Fibroblast of mammary gland (primary cell): ENCODE measurements at regions not wholly inside any gene's neighbourhood (a gene's known extent, or its start where the extent isn't known, plus 50 kb on each side); places are given as distances from the start of the nearest gene placed in this dataset.

Source experiments
- DNase-seq: peaks from one replicate; pipeline ENCODE4 v3.0.0-alpha.2; 2010; ENCODE audit warnings: low read depth
- H3K4me3 ChIP-seq: 2 replicates; pipeline ENCODE4 v1.5.1; 2011; ENCODE audit warnings: low read depth, mild to moderate bottlenecking, low read length, moderate library complexity; ENCODE audit not compliant: control insufficient read depth
- TF ChIP-seq, protein P1 (sequence below): conservative IDR thresholded peaks from 2 replicates; pipeline ENCODE4 v1.5.1; 2011; ENCODE audit warnings: low read depth, low read length, inconsistent platforms; ENCODE audit not compliant: control insufficient read depth, insufficient read depth

DNA sequence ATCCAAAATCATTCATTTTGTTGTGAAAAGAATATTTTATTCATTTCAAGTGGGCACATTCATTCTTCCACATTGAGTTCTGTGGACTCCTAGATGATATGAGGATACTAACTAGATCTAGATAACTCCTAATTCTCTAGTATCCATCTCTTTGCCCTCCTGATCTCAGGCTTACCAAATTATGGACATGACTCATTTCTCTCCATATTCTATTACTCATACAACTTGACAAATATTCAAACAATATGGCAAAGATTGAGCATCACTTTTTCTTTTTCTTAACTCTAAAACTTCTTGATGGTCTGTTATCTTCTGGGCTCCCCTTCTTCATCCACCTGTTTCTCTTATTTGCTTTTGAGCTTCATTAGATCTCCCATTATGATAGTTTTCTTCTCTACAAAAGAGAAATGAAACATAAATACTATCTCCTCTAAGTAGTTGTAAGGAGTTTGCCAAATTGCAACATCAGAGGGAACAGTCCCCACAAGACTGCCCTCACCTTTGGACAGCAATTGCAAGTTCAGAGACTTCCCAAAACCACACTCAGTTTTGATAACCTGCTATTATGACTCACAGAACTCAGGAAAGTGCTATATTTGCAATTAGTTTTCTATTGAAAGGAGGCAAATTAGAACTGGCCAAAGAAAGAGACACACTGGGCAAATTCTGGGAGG lies 422.9 kb downstream of the SPRY1 start:
- peak; percentile 78 for DNase-seq
- TF ChIP-seq, protein P1, sequence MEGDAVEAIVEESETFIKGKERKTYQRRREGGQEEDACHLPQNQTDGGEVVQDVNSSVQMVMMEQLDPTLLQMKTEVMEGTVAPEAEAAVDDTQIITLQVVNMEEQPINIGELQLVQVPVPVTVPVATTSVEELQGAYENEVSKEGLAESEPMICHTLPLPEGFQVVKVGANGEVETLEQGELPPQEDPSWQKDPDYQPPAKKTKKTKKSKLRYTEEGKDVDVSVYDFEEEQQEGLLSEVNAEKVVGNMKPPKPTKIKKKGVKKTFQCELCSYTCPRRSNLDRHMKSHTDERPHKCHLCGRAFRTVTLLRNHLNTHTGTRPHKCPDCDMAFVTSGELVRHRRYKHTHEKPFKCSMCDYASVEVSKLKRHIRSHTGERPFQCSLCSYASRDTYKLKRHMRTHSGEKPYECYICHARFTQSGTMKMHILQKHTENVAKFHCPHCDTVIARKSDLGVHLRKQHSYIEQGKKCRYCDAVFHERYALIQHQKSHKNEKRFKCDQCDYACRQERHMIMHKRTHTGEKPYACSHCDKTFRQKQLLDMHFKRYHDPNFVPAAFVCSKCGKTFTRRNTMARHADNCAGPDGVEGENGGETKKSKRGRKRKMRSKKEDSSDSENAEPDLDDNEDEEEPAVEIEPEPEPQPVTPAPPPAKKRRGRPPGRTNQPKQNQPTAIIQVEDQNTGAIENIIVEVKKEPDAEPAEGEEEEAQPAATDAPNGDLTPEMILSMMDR: no peak
- no peak overlapping the region for H3K4me3 ChIP-seq

DNA sequence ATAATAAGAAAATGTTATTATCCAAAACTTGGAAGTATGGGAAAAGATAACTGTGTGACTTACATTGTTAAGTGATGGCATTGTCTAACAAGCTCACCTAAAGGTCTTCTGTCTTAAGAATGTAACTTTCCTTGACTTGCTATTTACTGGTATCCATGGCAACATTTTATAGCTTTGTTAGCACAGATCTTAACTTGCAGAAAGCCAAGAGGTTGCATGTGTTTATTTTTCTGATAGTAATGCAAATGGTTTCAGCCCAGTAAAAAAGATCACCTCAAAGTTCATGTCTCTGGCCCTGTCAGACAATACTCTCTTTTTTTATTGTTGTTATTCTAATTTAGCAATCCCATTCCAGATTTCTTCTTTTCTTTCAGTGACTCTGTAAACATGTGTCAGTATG lies 425.3 kb downstream of the SPRY1 start:
- TF ChIP-seq, protein P1: no peak
- DNase-seq: no peak
- H3K4me3 ChIP-seq: no peak overlapping the region

DNA sequence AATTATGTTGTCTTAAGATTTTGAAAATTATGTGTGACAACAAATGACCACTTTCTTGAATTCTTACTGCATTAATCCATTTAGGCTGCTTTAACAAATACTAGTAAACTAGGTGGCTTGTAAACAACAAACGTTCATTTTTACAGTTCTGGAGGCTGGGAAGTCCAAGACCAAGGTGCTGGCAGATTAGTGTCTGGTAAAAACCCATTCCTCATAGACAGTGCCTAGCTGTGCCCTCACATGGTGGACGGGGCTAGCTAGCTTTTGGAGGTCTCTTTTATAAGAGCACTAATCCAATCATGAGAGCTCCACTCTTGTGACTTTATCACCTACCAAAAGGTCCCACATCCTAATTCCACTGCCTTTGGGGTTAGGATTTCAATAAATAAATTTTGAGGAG lies 425.8 kb downstream of the SPRY1 start:
- TF ChIP-seq, protein P1: no peak
- no peak overlapping the region for H3K4me3 ChIP-seq
- no peak for DNase-seq

DNA sequence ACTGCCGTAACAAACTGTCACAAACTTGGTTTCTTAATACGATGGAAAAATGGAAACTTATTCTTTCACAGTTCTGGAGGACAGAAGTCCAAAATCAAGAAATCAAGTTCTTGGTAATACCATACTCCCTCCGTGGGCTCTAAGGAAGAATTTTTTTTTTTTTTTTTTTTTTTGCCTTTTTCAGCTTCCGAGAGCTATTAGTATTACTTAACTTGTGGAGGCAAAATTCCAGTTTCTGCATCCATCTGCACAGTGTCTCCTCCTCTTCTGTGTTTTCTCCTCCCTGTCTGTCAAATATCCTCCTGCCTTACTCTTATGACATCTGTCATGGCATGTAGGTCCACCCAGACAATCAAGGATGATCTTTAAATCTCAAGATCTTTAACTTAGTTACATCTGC lies 426.6 kb downstream of the SPRY1 start:
- no peak overlapping the region for H3K4me3 ChIP-seq
- no peak for DNase-seq
- TF ChIP-seq, protein P1: no peak

DNA sequence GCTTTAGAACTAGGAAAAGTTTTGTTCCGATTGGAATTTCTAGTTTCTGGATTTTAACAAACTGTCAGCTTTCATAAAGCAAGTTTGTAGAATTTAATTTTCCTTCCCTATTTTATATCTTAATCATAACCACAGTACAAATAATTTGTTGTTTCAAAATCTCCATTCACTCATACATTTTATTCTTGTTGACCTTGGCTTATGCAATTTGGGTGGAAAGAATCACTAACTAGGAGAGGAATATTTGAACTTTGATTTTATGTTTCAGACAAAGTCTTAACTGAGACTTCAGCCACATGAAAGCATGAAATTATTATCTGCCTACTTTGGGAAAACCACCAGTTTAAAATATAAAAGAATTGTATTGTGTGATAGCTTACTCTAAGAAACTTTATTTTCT lies 427.9 kb downstream of the SPRY1 start:
- TF ChIP-seq, protein P1: no peak
- no peak overlapping the region for H3K4me3 ChIP-seq
- peak; percentile 52 for DNase-seq

DNA sequence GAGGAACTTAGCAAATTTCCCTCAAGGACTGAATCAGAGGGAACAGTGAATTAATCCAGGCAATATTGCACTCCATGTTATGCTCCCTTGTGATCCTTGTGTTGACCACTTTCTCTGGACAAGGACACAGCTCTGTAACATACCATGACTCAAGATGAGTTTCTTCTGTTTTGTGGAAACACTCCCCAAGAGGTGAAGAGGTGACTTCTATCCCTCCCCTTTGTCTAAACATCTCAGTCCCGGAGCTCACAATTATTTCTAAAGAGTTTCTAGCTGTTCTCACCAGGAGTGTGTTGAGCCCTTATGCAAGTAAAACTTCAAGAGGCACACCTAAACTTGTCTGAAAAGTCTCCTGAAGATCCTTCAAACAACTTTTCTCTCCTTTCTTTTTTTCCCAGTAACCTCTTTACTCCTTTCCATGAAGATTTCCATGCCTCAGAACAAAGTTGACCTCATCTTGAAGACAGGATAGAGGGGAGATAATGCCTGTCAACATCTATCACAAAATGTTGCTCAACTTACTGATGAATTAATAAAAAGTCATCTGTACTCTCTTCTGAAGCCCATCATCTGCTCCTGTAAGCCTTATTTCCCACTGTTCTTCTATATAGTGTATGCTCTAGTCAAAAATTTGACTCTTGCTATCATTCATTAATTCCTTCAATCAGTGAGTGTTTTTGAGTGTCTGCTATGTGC lies 429.1 kb downstream of the SPRY1 start:
- DNase-seq: peak; percentile 94
- no peak overlapping the region for H3K4me3 ChIP-seq
- TF ChIP-seq, protein P1: no peak

DNA sequence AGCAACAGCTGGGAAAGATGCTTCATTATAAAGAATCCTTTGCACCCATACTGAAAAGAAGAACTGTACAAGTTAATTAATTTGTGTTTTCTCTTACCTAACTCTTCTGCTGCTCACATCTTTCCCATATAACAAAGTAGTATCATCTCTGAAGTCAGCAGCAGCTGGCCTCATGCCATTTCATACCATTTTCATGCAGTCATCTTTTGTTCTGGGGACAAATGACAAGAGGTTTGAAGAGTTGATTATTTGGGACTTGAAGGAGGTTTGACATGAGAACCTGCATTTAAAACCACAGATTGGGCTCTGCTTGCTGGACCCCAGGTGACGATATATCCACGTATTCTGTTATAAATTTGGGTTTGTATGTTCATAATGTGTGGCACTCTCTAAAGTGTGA lies 430.3 kb downstream of the SPRY1 start:
- TF ChIP-seq, protein P1: no peak
- DNase-seq: peak; percentile 85
- H3K4me3 ChIP-seq: no peak overlapping the region
